HG03460 (cell line): ENCODE measurements at regions not wholly inside any gene's neighbourhood (a gene's known extent, or its start where the extent isn't known, plus 50 kb on each side); places are given as distances from the start of the nearest gene placed in this dataset.
"Not testable (repeated sequence)": the region's sequence is repeated elsewhere in the genome, so short reads cannot be mapped to it uniquely, and the experiment has no call there.

Experiments used
- ATAC-seq: cut with Tn5 transposase; IDR thresholded peaks from one replicate; pipeline ENCODE4 v1.9.1; 2021; ENCODE audit not compliant: unreplicated experiment

DNA sequence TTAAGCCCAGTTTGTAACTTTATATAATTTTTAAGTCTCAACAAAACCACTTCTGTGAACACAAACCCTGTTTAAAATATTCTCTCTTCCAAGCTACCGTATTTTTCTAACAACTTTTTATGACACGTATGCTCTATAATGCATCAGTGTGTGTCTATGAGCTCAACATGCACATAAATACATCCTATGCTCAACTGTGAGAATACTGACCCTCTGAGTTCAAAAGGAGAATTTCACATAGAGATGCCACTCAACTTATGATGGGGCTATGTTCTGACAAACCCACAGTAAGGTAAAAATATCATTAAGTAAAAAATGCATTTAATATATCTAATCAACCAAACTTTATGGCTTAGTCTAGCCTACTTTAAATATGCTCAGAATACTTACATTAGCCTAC lies 1139.7 kb upstream of the SPRY2 start:
- peak; percentile 65 for ATAC-seq

DNA sequence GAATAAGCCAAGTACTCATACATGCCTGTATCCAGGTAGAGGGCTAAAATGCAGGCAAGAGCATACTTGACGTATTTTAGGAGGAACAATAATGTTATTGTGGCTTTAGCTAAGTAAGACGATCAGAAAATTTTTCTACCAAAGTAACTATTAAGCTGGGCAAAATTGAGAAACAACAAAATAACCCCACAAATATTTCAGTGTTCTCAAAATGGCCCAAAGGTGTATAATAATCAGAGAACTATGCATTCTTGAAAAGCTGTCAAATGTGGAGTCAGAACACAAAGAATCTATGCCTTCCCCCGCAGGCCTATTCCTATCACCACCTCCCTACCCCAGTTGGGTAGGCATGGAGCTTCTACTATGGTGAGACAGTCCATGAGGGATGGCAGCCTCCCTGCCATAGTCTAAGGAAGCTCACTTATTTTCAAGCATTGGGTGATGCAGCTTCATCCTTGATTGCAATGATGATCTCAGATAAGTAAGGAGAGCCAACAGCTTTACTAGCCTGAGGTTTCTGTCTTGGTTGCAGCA lies 1132.5 kb upstream of the SPRY2 start:
- ATAC-seq, result no peak

DNA sequence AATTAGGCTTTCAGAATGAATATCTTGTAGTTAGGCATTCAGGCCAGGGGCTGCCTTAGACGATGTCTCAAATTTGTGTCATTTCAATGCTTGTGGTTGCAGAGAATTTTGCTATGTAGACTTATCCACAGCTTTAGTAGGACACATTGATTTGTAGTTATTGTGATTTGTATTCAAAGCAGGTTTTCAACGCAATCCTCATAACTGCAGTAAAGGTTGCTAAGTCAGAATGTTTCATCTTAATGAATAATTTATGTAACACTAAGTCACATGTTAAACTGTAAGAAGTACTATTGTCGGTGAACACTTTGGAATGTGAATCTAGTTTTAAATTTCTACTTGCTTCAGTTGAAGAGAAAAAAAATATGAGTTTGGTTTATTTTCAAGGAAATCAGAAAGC lies 1117.2 kb upstream of the SPRY2 start:
- no peak for ATAC-seq

DNA sequence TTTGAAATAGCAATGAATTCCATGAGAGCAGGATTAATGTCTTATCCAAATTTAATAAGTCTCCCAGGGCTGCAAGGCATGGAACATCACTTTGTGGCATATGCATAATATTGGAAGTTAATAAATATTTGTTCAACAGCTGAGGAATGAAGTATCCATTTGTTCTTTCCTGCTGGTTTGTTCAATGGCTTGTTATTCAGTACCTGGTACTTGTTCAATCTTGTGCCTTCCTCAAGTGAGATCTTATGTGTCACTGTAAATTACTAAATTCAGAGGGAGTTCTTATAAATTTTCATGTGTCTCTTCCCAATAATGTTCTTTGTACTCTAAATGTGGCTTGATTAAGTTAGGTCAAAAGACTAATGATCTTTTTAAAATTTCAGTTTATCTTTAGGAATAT lies 1105.5 kb upstream of the SPRY2 start:
- ATAC-seq, result no peak

DNA sequence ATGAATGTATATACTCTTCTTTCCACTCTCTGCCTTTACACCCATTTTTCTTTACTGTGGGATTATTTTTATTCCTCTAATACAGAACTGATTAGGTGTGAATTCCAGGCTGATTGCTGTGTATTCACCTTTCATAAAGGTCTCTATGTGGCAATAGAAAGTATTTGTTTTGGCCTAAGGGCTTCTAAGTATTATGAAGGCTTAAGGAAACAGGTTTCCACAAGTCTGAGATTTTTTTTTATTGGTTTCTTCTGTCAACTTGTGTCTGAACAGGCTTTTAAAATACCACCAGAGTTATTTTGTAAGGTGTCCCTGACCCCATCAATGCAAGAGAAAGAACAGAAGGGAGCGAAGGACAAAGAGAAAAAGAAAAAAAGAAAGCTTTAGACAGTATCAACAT lies 1102.0 kb upstream of the SPRY2 start:
- ATAC-seq, result no peak

DNA sequence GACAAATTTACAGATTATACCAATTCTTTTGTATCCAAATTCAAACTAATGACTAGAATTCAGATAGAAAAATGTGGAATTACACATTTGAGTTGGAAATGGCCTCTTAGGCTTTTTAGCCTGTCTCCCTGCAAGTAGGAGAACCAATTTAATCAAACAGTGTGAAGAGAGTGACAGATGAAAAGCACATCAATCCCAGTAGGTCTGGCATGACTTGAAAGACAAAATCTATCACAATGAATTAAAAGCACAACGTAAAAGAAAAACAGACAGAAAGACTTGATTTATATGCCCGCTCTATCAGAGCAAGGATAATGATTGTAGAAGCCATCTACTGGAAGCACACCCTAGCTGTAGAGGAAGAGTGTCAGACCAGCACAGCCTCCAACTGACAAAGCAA lies 1084.4 kb upstream of the SPRY2 start:
- ATAC-seq, result no peak

DNA sequence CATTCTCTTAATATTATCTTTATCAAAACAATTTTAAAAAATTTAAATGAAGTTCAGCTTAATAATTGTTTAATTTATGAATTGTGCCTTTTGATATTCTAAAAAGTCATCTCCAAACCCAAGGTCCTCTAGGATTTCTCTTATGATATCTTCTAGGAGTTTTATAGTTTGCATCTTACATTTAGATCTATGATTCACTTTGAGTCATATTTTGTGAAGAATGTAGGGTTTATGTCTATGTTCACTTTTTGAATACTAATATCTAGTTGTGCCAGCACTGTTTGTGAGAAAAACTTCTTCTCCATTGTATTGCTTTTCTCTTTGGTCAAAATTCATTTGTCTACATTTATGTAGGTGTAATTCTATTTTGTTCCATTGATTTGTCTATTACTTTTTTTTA lies 1068.4 kb upstream of the SPRY2 start:
- no peak for ATAC-seq

DNA sequence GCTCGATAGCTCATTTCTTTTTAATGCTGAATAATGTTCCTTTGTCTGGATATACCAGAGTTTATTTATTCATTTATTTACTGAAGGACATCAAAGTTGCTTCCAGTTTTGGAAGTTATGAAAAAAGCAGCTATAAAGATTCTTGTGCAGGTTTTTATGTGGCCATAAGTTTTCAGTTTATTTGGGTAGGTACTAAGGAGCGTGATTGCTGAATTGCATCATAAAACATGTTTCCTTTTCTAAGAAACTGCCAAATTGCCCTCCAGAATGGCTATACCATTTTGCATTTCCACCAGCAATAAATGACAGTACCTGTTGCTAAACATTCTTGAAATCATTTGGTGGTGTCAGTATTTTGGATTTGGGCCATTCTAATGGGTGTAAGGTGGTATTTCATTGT lies 1067.7 kb upstream of the SPRY2 start:
- ATAC-seq, result no peak

DNA sequence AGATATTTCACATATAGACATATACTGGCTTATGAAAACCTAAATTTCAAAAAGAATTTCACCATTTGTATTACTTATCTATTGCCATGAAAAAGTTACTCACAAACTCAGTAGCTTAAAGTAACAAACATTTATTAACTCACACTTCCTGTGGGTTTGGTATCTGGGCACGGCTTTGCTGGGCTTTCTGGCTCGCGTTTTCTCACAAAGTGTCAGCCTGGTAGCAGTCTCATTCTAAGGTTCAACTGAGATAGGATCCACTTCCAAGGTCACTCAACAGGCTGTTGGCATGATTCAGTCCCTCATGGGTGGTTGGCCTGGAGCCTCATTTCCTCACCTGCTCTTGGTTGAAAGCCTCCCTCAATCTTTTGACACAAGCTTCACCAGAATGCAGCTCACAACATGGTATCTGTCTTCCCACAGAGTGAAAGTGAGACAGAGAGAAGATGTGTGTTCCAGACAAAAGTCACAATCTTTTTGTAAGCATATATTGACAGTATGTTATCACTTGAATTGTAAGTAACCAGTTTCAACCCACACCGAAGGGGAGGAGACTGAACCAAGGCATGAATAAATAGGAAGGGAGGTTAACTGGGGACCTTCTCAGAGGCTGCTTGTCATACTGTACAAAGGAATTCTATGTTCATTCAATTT lies 1065.8 kb upstream of the SPRY2 start:
- ATAC-seq, result peak; percentile 90

DNA sequence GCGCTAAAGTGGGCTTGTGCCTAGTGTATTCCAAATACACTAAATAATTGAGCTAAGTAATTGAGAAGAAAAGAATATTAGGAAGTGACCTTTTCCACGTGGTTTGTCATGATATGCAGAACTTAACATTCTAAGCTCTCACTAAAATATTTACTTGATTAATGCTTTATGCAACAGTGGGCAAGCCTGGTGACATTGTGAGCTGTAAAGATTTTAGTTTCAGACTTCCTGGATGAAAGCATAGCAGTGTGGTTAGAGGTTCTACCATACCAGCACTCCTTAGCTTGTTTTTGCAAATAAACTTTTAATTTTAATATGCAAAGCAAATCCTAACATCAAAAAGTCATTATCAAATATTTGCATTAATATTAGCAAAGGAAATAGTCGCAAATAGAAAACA lies 1065.1 kb upstream of the SPRY2 start:
- no peak for ATAC-seq

DNA sequence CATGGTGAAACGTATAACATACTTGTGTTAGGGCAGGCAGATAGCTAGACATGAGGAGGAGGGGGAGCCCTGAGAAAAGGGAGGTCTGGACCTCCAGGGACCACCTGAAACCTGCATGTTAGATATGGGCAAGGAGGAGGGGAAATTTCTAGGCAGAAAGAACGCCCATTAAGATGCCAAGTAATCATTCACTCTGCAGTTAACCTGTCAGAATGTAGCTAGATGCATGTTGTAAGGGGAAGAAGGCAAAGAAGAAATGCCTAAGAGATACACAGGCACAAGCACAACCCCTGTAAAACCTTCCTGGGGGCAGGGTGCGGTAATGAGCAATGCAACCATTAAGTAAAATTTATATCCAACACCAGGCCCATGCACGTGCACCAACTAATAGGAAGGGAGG lies 1055.3 kb upstream of the SPRY2 start:
- ATAC-seq, result no peak

DNA sequence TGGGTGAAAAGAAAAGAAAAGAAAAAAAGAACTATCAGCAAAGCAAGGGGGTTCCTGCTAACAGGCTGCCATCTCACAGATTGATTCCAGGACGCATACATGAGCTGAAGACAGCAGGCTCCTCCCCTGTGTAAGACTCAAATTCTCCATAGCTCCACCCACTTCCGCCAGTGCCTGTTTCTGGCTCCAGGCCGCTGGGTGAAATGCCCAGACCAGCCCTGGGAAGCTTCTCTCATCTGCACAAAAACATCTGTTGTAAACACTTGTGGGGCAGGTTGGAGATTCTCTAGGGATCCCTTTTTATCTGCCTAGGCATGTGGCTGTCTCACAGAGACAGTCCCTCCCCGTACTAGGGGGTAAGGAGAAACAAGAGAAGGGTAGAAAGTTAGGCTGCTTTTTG lies 1054.4 kb upstream of the SPRY2 start:
- no peak for ATAC-seq

DNA sequence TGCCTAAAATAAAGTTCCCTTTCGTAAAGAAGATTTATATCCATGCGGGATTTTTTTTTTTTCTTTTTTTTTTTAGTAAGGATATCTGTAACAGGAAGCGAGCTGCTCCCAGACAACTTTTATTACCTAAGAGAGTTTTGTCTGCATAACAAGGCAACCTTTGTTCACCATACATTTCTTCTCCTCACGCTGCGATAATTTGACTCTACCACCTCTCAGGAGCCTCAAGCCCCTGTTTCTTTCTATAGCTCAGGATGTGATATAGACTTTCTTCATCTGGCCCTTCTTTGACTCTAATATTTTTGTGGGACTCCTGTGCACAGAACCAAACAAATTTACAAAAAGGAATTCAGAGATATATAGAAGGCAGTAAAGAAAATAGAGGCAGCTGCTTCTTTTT lies 1053.7 kb upstream of the SPRY2 start:
- no peak for ATAC-seq

DNA sequence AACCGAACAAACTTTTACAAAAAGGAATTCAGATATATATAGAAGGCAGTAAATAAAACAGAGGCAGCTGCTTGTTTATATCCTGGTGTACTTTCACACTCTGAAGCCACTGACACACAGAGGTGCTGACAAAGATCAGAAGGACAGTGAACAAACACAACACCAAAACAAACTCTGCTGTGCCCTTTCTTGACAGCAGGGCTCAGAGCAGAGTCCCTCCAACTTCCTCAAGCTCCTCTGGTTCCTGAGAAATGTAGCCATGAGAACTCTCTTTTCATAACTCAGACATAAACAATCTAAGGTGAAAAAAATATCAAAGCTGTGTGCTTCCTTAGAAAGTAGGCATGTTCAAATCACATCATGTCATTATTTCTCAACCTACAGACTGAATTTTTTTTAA lies 1052.8 kb upstream of the SPRY2 start:
- ATAC-seq, result peak; percentile 55

DNA sequence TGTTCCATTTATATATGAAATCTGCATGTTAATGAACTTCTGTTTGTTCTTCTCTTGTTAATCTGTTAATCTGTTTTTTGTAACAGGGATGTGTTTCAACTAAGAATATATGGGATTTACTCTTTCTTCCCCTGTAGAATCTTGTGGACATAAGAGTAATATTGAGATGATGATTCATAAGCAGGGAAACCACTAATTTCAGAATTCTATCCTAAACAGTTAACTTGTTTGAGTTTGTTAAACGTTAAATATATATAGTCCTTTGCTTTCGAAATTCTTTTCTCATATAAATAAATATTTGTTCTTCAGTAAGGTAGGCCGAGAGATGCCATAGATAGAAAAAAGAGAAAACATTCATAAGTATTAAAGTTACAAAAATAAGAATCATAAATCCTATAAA lies 1052.2 kb upstream of the SPRY2 start:
- no peak for ATAC-seq

DNA sequence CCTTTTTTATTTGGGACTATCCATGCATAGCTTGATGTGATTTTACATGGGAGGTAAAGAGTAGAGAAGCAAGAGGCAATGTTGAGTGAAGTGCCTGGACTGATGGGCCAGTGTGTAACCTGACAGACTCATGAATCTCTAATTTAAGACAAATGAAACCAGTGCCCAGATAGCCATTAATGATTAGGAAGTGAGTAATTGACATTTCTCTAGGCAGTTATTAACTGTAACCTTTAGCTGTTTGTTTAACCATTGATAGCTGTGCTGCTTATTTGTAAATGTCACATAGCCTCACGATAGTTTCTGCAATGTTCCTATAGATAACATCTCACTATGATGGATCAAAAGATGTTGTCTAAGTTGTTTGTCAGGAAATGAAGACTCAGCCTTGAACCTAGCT lies 1047.5 kb upstream of the SPRY2 start:
- ATAC-seq, result peak; percentile 78

DNA sequence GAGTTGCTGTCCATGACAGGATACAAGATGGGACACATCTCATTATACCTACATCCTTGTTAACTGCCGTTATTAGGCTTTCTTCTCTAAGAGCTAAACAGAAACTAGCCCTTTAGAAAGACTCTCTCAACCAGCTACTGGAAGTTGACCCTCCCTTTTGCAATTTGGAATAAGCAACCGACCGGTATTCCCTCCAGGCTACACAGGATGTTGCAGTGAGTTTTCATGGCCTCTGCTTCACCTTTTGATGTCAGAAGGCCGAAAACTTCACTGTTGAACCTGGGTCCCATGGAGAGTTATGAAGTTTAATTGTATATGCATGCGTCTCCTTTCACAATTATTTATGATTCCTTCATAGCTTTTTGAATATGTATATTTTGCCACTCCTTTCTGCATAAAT lies 1042.5 kb upstream of the SPRY2 start:
- no peak for ATAC-seq

DNA sequence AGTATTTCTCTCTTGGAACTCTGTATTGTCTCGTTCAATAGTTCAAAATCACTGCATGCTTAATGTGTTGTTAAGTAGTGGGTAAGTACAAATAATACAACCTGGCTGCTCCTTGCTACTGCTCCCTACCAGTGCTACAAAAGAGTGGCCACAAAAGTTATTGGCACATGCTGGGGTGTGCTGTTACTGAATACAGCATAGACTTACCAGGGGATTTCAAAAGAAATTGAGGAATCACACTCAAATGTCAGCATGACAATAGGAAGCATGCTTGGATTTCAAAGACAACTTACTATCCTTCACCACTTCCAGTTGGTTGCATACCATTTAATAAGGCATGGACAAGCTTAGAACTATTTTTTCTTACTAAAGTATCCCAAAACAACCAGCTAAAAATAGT lies 1041.3 kb upstream of the SPRY2 start:
- no peak for ATAC-seq

DNA sequence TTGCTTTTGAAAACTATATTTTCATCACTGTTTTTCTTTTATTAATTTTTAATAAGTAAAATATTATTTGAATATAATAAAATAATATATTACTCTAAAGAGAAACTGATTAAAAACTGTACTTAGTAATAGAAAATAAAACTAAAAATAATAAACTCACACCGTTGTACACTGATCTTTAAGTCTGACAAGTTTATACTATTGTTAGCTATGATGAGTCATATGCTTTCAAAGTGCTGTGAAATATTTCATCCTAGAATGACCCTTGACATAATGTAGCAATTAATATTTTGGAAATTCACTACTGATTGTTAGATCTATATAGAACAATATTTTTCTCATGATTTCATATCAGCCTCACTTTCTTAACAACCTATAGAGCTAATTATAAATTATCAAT lies 1040.6 kb upstream of the SPRY2 start:
- ATAC-seq, result no peak

DNA sequence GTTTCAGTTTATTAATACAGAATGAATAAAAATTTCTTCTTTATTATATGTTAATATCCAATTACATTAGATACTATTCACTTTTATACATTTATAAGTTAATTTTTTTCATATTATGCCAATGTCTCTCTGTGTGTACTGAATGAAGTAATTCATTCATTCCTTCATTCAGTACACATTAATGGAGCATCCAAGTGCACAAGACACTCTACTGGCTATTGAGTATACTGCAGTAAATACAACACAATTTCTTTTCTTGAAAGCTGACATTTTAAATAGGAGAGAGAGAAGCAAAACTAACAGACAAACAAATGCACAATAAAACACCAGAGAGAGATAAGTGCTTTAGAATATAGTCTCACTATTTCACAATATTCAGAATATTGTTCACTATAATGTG lies 1038.3 kb upstream of the SPRY2 start:
- no peak for ATAC-seq

DNA sequence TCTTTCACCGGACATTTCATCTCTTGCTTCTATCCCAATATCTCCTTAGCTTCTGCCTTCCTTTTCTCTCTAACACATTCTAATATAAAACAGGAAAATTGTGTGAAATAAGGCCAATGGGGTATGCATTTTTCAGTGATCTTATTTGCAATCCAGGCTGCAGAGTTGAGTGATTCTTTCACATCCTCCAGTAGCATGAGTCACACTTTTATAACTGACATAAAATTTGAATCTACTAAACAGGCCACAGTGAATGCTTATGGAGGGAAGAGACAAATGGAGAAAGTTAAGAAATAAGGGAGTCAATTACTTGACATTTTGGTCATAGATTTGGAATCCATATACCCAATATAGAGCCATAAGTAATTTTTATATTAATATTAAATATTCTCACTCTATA lies 1037.0 kb upstream of the SPRY2 start:
- no peak for ATAC-seq

DNA sequence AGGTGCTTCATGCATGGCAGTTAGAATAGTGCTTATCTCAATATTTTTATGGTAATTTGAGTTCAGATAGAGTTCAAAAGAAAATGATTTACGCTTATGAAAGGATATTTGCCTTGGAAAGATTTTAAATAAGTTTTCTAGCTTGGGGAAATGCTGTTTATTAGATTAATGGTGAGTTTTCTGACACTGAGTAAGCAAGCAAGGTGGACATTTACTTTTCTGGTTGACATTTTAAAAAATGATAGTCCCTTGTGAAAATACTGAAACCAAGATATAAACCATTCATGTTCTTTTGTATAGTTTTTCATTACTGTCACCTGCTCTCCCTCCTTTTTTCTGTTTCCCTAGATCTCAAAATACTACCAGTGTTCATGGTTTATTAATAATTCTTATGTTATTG lies 1034.8 kb upstream of the SPRY2 start:
- ATAC-seq, result no peak

DNA sequence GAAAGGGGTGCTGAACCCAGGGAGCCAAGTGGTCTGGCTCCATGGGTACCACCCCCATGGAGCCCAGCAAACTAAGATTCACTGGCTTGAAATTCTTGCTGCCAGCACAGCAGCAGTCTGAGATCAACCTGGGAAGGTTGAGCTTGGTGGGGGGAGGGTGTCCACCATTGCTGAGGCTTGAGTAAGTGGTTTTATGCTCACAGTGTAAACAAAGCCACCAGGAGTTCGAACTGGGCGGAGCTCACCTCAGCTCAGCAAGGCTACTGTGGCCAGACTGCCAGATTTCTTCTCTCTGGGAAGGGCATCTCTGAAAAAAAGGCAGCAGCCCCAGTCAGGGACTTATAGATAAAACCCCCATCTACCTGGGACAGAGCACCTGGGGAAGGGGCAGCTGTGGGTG lies 1021.8 kb upstream of the SPRY2 start:
- not testable (repeated sequence) for ATAC-seq
